ENCODE measurements at regions not wholly inside any gene's neighbourhood (a gene's known extent, or its start where the extent isn't known, plus 50 kb on each side); places are given as distances from the start of the nearest gene placed in this dataset.

- TF ChIP-seq POLR2AphosphoS5 (IDR thresholded peaks at IDR 0.05; ENCODE audit: low read depth, low read length), result no peak
- no peak for TF ChIP-seq POLR2A (IDR thresholded peaks at IDR 0.05; ENCODE audit: low read depth, low read length)
- TF ChIP-seq TAF1 (IDR thresholded peaks at IDR 0.05; ENCODE audit: borderline replicate concordance, low read depth, low read length), result no peak
These were observed 84.7 kb upstream of the NDST3 start for GRCh38 chr4:117949621-117950020.
